ENCODE measurements at regions not wholly inside any gene's neighbourhood (a gene's known extent, or its start where the extent isn't known, plus 50 kb on each side); places are given as distances from the start of the nearest gene placed in this dataset.

DNA sequence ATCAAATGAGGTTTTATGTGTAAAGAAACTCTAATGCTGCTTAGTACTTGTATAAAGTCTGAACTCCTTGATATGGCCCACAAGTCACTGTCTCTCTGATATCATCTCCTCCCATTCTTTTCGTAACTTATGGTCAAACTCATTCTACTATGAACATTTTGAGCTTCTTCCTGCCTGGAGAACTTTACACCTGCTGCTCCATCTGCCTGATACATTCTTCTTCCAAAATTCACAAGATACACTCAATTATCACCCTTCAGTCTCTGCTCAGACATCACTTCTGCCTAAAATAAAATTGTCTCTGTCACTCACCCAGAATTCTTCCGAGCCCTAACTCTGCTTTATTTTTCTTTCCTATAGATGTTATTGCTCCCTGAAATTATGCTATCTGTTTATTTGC lies 192.8 kb upstream of the LYPLAL1 start:
- Mint-ChIP-seq H3K4me3 (ENCODE audit: low read depth, unreplicated experiment) (no peak overlapping the region), H3K4me1 (ENCODE audit: low read depth, unreplicated experiment) (peaks cover 15% of the 10 kb centered on the region), H3K27ac (ENCODE audit: unreplicated experiment) (no peak overlapping the region), H3K27me3 (ENCODE audit: unreplicated experiment) (no peaks in the 10 kb centered on the region), H3K36me3 (ENCODE audit: insufficient read depth, unreplicated experiment) (no peaks in the 10 kb centered on the region), H3K9me3 (ENCODE audit: low read depth, unreplicated experiment) (peaks cover 3% of the 10 kb centered on the region)
- no peak for DNase-seq
- CTCF ChIA-PET, result no interaction called here
- intact Hi-C loops (cut with micrococcal nuclease; ENCODE audit: unreplicated experiment), result no loop called here
- no TSS peak for BruUV-seq (replicated peaks)
- TF ChIP-seq, protein P1, sequence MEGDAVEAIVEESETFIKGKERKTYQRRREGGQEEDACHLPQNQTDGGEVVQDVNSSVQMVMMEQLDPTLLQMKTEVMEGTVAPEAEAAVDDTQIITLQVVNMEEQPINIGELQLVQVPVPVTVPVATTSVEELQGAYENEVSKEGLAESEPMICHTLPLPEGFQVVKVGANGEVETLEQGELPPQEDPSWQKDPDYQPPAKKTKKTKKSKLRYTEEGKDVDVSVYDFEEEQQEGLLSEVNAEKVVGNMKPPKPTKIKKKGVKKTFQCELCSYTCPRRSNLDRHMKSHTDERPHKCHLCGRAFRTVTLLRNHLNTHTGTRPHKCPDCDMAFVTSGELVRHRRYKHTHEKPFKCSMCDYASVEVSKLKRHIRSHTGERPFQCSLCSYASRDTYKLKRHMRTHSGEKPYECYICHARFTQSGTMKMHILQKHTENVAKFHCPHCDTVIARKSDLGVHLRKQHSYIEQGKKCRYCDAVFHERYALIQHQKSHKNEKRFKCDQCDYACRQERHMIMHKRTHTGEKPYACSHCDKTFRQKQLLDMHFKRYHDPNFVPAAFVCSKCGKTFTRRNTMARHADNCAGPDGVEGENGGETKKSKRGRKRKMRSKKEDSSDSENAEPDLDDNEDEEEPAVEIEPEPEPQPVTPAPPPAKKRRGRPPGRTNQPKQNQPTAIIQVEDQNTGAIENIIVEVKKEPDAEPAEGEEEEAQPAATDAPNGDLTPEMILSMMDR (IDR thresholded peaks at IDR 0.05; ENCODE audit: unreplicated experiment), result no peak

DNA sequence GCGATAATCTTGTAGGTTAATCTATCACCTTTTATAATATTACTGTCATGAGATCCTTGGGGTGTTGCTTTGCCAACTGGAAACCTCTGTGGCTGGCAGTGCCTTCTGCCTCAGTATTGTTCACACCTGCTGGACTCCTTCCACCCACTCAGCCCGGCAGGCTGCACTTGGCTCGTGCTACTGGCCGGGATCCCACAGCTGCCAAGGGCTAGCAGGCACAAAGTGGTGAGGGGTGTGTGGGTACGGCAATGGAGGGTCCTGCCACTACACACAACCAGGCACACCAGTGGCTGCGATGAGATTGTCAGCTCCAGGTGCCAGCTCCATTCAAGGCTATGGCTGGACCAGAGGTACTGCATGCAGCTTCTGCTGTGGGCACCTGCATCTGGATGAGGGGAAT lies 191.2 kb upstream of the LYPLAL1 start:
- H3K27ac Mint-ChIP-seq (ENCODE audit: unreplicated experiment), result no peak overlapping the region
- peaks cover 3% of the 10 kb centered on the region for H3K9me3 Mint-ChIP-seq (ENCODE audit: low read depth, unreplicated experiment)
- peaks cover 19% of the 10 kb centered on the region for H3K4me1 Mint-ChIP-seq (ENCODE audit: low read depth, unreplicated experiment)
- H3K4me3 Mint-ChIP-seq (ENCODE audit: low read depth, unreplicated experiment), result no peak overlapping the region
- intact Hi-C loops (cut with micrococcal nuclease; ENCODE audit: unreplicated experiment), result no loop called here
- no peak for DNase-seq
- CTCF ChIA-PET, result no interaction called here
- no peaks in the 10 kb centered on the region for H3K27me3 Mint-ChIP-seq (ENCODE audit: unreplicated experiment)
- no peaks in the 10 kb centered on the region for H3K36me3 Mint-ChIP-seq (ENCODE audit: insufficient read depth, unreplicated experiment)
- BruUV-seq (replicated peaks), result no TSS peak
- TF ChIP-seq, protein P1 (IDR thresholded peaks at IDR 0.05; ENCODE audit: unreplicated experiment), result no peak

DNA sequence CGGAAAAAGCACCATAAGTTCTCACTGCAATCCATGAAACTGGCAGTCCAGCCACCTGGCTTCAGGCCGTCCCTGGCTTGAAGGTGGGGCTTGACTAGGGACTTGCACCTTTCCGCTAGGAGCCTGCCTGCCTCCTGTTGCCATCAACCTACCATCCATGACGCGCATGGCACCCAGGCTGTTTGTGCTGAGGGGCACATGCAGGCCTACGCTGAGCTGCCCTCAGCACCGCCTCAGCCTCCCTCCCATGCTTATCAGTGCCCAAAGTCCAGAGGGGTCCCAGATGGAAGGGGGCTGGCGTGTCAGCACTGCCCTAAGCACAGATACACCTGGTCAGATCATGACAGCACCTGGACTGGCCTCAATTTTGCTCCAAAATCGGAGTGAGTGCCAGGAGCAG lies 190.2 kb upstream of the LYPLAL1 start:
- Mint-ChIP-seq H3K27me3 (ENCODE audit: unreplicated experiment) (no peaks in the 10 kb centered on the region), H3K9me3 (ENCODE audit: low read depth, unreplicated experiment) (peaks cover 3% of the 10 kb centered on the region), H3K4me3 (ENCODE audit: low read depth, unreplicated experiment) (no peak overlapping the region), H3K4me1 (ENCODE audit: low read depth, unreplicated experiment) (peaks cover 19% of the 10 kb centered on the region), H3K27ac (ENCODE audit: unreplicated experiment) (no peak overlapping the region), H3K36me3 (ENCODE audit: insufficient read depth, unreplicated experiment) (no peaks in the 10 kb centered on the region)
- DNase-seq, result no peak
- intact Hi-C loops (cut with micrococcal nuclease; ENCODE audit: unreplicated experiment), result no loop called here
- BruUV-seq (replicated peaks), result no TSS peak
- TF ChIP-seq, protein P1 (IDR thresholded peaks at IDR 0.05; ENCODE audit: unreplicated experiment), result no peak
- CTCF ChIA-PET, result no interaction called here

DNA sequence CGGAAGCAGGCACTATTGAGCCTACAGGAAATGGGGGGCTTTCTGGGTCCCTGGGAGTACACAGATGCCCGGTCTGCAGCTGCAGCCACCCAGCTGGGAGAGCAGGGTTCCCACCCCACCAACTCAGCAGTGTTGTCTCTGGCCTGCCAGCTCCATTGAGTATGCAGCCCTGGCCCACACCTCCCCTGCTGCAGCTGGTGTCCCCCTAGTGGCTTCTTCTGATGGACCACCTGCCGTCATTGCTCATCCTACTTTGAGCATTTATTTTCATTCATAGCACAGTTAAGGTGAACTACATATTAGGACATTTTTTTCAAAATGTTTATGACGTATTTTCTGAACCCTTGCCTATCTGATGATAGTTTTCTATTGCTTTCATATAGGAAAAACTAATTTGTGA lies 189.8 kb upstream of the LYPLAL1 start:
- H3K27ac Mint-ChIP-seq (ENCODE audit: unreplicated experiment), result no peak overlapping the region
- BruUV-seq (replicated peaks), result no TSS peak
- CTCF ChIA-PET, result no interaction called here
- H3K4me3 Mint-ChIP-seq (ENCODE audit: low read depth, unreplicated experiment), result no peak overlapping the region
- H3K36me3 Mint-ChIP-seq (ENCODE audit: insufficient read depth, unreplicated experiment), result no peaks in the 10 kb centered on the region
- H3K4me1 Mint-ChIP-seq (ENCODE audit: low read depth, unreplicated experiment), result peaks cover 19% of the 10 kb centered on the region
- peaks cover 3% of the 10 kb centered on the region for H3K9me3 Mint-ChIP-seq (ENCODE audit: low read depth, unreplicated experiment)
- intact Hi-C loops (cut with micrococcal nuclease; ENCODE audit: unreplicated experiment), result no loop called here
- TF ChIP-seq, protein P1 (IDR thresholded peaks at IDR 0.05; ENCODE audit: unreplicated experiment), result no peak
- no peak for DNase-seq
- no peaks in the 10 kb centered on the region for H3K27me3 Mint-ChIP-seq (ENCODE audit: unreplicated experiment)
